ENCODE measurements at regions not wholly inside any gene's neighbourhood (a gene's known extent, or its start where the extent isn't known, plus 50 kb on each side); places are given as distances from the start of the nearest gene placed in this dataset.

DNA sequence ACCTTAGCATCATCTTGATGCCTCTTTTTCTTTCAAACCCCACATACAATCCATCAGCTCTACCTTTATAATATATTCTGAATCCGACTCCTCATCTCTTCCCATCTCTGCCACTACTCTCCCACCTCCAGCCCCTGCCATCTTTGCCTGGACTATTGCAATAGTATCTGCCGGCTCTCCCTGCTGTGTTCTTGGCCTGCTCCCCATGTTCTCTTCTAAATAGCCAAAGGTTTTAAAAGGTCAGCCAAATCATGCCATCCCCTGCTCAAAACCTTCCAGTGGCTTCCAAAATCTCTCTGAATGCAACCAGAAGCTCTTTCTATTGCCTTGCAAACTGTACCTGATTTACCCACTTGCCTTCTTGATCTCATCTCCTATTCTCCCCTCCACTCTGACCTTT lies 266.0 kb downstream of the PTTG2 start:
- DNase-seq (ENCODE audit: low read depth in 1 of 2, low spot score in 2 of 2): no peak
- Histone ChIP-seq H3K79me2 (ENCODE audit: control insufficient read depth in 1 of 2, insufficient read depth in 2 of 2, low read length in 2 of 2) (no peaks in the 10 kb centered on the region), H4K20me1 (replicated peaks in 1 of 2; ENCODE audit: control insufficient read depth in 1 of 2, insufficient read depth in 2 of 2, low read length in 2 of 2) (peaks cover 0 to 2% of the 10 kb centered on the region in 2 experiments), H2BK15ac (ENCODE audit: low read length) (no peak overlapping the region), H3K4me1 (replicated peaks in 1 of 4; ENCODE audit: control insufficient read depth in 3 of 4, insufficient read depth in 4 of 4, low read length in 3 of 4) (no peaks in the 10 kb centered on the region), H3K27me3 (replicated peaks in 1 of 4; ENCODE audit: control insufficient read depth in 3 of 4, extremely low read depth in 1 of 4, insufficient read depth in 3 of 4, low read length in 3 of 4) (no peaks in the 10 kb centered on the region), H3K4ac (replicated peaks; ENCODE audit: insufficient read length, low read depth, low read length) (no peak overlapping the region), H2BK20ac (ENCODE audit: low read length) (no peak overlapping the region), H4K8ac (ENCODE audit: extremely low read depth, insufficient read depth, low read length) (no peak overlapping the region), H4K5ac (ENCODE audit: insufficient read length, low read depth, low read length) (no peak overlapping the region), H3K9ac (replicated peaks in 1 of 4; ENCODE audit: extremely low read depth in 1 of 4, low read depth in 3 of 4, low read length in 3 of 4) (no peak overlapping the region), H2BK12ac (ENCODE audit: low read depth, low read length) (no peak overlapping the region), H3K23ac (ENCODE audit: insufficient read length) (no peak overlapping the region), H3K18ac (ENCODE audit: extremely low read depth, low read length) (no peak overlapping the region), H3K14ac (ENCODE audit: insufficient read length) (no peak overlapping the region), H3K9me3 (ENCODE audit: insufficient read depth in 2 of 2, low read depth in 1 of 2, low read length in 1 of 2) (no peaks in the 10 kb centered on the region), H3K79me1 (ENCODE audit: low read depth, low read length) (no peaks in the 10 kb centered on the region), H2AFZ (ENCODE audit: low read length) (no peak overlapping the region), H2BK5ac (ENCODE audit: low read depth, low read length) (no peak overlapping the region), H3K27ac (ENCODE audit: low read depth, low read length) (no peak overlapping the region), H4K91ac (replicated peaks; ENCODE audit: insufficient read length, low read length) (no peak overlapping the region), H3K4me2 (ENCODE audit: insufficient read depth in 1 of 2, low read depth in 2 of 2, low read length in 2 of 2) (no peak overlapping the region), H3K23me2 (ENCODE audit: low read depth, low read length) (no peaks in the 10 kb centered on the region; the same call in 1 of the 2 replicates), H3K56ac (replicated peaks; ENCODE audit: insufficient read length, low read depth, low read length) (no peak overlapping the region), H2AK5ac (ENCODE audit: low read depth, low read length) (no peak overlapping the region), H3K36me3 (ENCODE audit: control insufficient read depth in 2 of 4, insufficient read depth in 4 of 4, low read length in 3 of 4) (no peaks in the 10 kb centered on the region), H2BK120ac (replicated peaks; ENCODE audit: low read depth, low read length) (no peak overlapping the region), H3K4me3 (ENCODE audit: extremely low read depth in 1 of 4, insufficient read depth in 2 of 4, low read depth in 3 of 4, low read length in 4 of 4) (no peak overlapping the region)
- FAIRE-seq: no peak
- TF ChIP-seq EP300 (IDR thresholded peaks at IDR 0.05; ENCODE audit: borderline replicate concordance in 1 of 2, low read depth in 2 of 2, low read length in 2 of 2) (no peak), GTF2F1 (IDR thresholded peaks at IDR 0.05; ENCODE audit: borderline replicate concordance, low read depth, low read length) (no peak), SRF (IDR thresholded peaks at IDR 0.05; ENCODE audit: low read depth, low read length) (no peak), CBX8 (IDR thresholded peaks at IDR 0.05; ENCODE audit: borderline replicate concordance, low read depth, low read length) (no peak), JUND (IDR thresholded peaks at IDR 0.05; ENCODE audit: low read length) (no peak), BRCA1 (IDR thresholded peaks at IDR 0.05; ENCODE audit: low read depth, low read length) (no peak), NANOG (IDR thresholded peaks at IDR 0.05; ENCODE audit: insufficient read depth, low read depth, low read length, poor library complexity, severe bottlenecking) (no peak), KDM5A (IDR thresholded peaks at IDR 0.05; ENCODE audit: low read length) (no peak), SIX5 (IDR thresholded peaks at IDR 0.05; ENCODE audit: low read depth, low read length) (no peak), CTBP2 (IDR thresholded peaks at IDR 0.05; ENCODE audit: borderline replicate concordance, insufficient read depth, insufficient read length, low read length) (no peak), TEAD4 (IDR thresholded peaks at IDR 0.05; ENCODE audit: low read depth, low read length) (no peak)
- TF ChIP-seq, protein P1, sequence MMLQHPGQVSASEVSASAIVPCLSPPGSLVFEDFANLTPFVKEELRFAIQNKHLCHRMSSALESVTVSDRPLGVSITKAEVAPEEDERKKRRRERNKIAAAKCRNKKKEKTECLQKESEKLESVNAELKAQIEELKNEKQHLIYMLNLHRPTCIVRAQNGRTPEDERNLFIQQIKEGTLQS (IDR thresholded peaks at IDR 0.05; ENCODE audit: insufficient read depth, low read depth, low read length): no peak
- TF ChIP-seq, protein P2, sequence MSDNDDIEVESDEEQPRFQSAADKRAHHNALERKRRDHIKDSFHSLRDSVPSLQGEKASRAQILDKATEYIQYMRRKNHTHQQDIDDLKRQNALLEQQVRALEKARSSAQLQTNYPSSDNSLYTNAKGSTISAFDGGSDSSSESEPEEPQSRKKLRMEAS (IDR thresholded peaks at IDR 0.05): no peak
- ChIA-PET POLR2A (ENCODE audit: partially characterized antibody) (no interaction called here), CTCF (ENCODE audit: partially characterized antibody) (interaction anchor here (1.3 kb wide), 1 partner anchor 46 kb away, joined by 4 read pairs; no protein-coding TSS in a partner anchor)
- 93 to 100% methylated on average over 1 to 2 of the region's 2 CpGs for WGBS, 2 experiments (ENCODE audit: extremely low coverage in 1 of 2, insufficient coverage in 1 of 2, insufficient read length in 1 of 2, insufficient replicate concordance in 2 of 2, low coverage in 1 of 2, low lambda C conversion rate in 2 of 2, missing lambda C conversion rate in 1 of 2)
